ENCODE measurements at regions not wholly inside any gene's neighbourhood (a gene's known extent, or its start where the extent isn't known, plus 50 kb on each side); places are given as distances from the start of the nearest gene placed in this dataset.

DNA sequence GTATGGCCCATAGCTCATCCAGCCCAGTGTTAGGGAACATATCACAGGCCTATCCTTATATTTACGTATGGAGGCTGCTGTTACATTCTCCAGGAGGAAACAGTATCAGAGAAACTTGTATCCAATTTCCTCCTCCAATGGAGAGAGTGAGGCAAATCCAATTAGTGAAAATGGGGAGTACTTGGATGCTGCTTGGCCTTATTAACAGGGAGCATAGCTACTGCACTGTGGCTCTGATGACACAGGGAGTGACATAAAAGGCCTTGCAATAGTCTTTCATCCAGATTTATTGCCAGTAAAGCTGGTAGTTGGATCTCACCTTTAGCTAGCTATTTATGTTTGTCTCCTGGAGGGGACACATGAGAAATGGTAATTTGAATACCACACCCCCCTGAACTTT is 313.2 kb upstream of the MTPN start:
- no peak overlapping the region for H3K4me3 ChIP-seq (ENCODE audit: insufficient read depth, low read length, poor library complexity, severe bottlenecking)
- H3K36me3 ChIP-seq (ENCODE audit: low read length): no peaks in the 10 kb centered on the region
- no peaks in the 10 kb centered on the region for H3K27me3 ChIP-seq (ENCODE audit: low read length)
- no peak overlapping the region for H3K9ac ChIP-seq (ENCODE audit: low read length)
- 0 out of 2 replicates have a peak, but pooled peaks cover 12% of the 10 kb centered on the region for H3F3A ChIP-seq (ENCODE audit: insufficient read depth)
- no peaks in the 10 kb centered on the region for H3K79me2 ChIP-seq (ENCODE audit: insufficient read depth, low read length)
- H3K4me2 ChIP-seq (ENCODE audit: low read depth, low read length, poor library complexity, severe bottlenecking): no peak overlapping the region
- H3K9me2 ChIP-seq (replicated peaks; ENCODE audit: insufficient read depth, low read length): no peaks in the 10 kb centered on the region
- H3K27ac ChIP-seq (ENCODE audit: low read depth, low read length): no peak overlapping the region
- no peaks in the 10 kb centered on the region for H4K20me1 ChIP-seq (ENCODE audit: low read depth, low read length)
- no peak overlapping the region for H2AFZ ChIP-seq (ENCODE audit: low read depth, low read length, severe bottlenecking)
- no peak for TF ChIP-seq EZH2phosphoT487 (conservative IDR thresholded peaks at IDR 0.05; ENCODE audit: low read length)
- TF ChIP-seq, protein P1, sequence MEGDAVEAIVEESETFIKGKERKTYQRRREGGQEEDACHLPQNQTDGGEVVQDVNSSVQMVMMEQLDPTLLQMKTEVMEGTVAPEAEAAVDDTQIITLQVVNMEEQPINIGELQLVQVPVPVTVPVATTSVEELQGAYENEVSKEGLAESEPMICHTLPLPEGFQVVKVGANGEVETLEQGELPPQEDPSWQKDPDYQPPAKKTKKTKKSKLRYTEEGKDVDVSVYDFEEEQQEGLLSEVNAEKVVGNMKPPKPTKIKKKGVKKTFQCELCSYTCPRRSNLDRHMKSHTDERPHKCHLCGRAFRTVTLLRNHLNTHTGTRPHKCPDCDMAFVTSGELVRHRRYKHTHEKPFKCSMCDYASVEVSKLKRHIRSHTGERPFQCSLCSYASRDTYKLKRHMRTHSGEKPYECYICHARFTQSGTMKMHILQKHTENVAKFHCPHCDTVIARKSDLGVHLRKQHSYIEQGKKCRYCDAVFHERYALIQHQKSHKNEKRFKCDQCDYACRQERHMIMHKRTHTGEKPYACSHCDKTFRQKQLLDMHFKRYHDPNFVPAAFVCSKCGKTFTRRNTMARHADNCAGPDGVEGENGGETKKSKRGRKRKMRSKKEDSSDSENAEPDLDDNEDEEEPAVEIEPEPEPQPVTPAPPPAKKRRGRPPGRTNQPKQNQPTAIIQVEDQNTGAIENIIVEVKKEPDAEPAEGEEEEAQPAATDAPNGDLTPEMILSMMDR (IDR thresholded peaks at IDR 0.05; ENCODE audit: insufficient read depth, low read length, poor library complexity, severe bottlenecking): no peak
- no peaks in the 10 kb centered on the region for H3K9me3 ChIP-seq (ENCODE audit: insufficient read depth, low read length)

DNA sequence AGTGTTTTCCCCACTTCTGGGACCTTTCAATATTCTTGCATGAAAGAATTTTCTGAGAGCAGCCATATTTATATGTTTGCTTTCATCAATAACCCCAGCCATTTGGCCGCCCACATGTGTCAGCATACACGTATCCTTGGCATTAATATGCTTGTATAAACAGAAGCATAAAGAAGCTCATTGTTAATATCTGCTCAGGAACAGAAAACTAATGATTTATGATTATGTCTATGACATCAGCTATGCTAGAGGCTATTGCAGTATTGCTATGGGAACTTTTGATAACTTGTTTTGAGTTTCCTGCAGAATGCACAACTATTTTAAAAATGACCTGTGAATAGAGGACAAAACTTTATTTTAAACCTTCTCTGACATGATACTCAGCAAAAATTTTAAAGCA is 300.9 kb upstream of the MTPN start:
- H3K79me2 ChIP-seq (ENCODE audit: insufficient read depth, low read length): no peaks in the 10 kb centered on the region
- no peaks in the 10 kb centered on the region for H3K36me3 ChIP-seq (ENCODE audit: low read length)
- H3K27me3 ChIP-seq (ENCODE audit: low read length): no peaks in the 10 kb centered on the region
- no peaks in the 10 kb centered on the region for H3F3A ChIP-seq (ENCODE audit: insufficient read depth)
- no peak overlapping the region for H3K27ac ChIP-seq (ENCODE audit: low read depth, low read length)
- no peaks in the 10 kb centered on the region for H3K9me3 ChIP-seq (ENCODE audit: insufficient read depth, low read length)
- no peaks in the 10 kb centered on the region for H3K9me2 ChIP-seq (replicated peaks; ENCODE audit: insufficient read depth, low read length)
- H3K4me3 ChIP-seq (ENCODE audit: insufficient read depth, low read length, poor library complexity, severe bottlenecking): no peak overlapping the region
- H3K9ac ChIP-seq (ENCODE audit: low read length): no peak overlapping the region
- H2AFZ ChIP-seq (ENCODE audit: low read depth, low read length, severe bottlenecking): no peak overlapping the region
- no peak for TF ChIP-seq EZH2phosphoT487 (conservative IDR thresholded peaks at IDR 0.05; ENCODE audit: low read length)
- TF ChIP-seq, protein P1 (IDR thresholded peaks at IDR 0.05; ENCODE audit: insufficient read depth, low read length, poor library complexity, severe bottlenecking): no peak
- no peaks in the 10 kb centered on the region for H4K20me1 ChIP-seq (ENCODE audit: low read depth, low read length)
- H3K4me2 ChIP-seq (ENCODE audit: low read depth, low read length, poor library complexity, severe bottlenecking): no peak overlapping the region

DNA sequence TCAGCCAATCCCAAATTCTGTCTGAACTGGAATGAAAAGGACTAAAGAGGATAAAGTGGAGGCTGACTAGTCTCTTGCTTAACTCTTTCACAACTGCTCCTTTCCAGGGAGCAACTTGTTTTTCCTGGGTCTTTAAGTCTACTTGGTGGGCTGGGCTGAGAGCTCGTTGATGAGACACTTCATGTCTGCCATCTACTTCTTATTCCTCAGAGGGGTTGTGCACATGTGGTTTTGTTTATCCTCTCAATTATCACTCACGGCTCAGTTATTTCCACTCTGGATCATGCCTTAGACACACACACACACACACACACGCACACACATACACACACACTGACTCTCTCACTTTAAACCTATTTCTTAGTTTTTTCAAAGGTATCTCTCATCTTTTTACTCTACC is 298.6 kb upstream of the MTPN start:
- no peak overlapping the region for H3K9ac ChIP-seq (ENCODE audit: low read length)
- H3K4me2 ChIP-seq (ENCODE audit: low read depth, low read length, poor library complexity, severe bottlenecking): no peak overlapping the region
- H3K27me3 ChIP-seq (ENCODE audit: low read length): no peaks in the 10 kb centered on the region
- H3K9me3 ChIP-seq (ENCODE audit: insufficient read depth, low read length): no peaks in the 10 kb centered on the region
- TF ChIP-seq, protein P1 (IDR thresholded peaks at IDR 0.05; ENCODE audit: insufficient read depth, low read length, poor library complexity, severe bottlenecking): no peak
- no peak for TF ChIP-seq EZH2phosphoT487 (conservative IDR thresholded peaks at IDR 0.05; ENCODE audit: low read length)
- no peaks in the 10 kb centered on the region for H3K79me2 ChIP-seq (ENCODE audit: insufficient read depth, low read length)
- H3K4me3 ChIP-seq (ENCODE audit: insufficient read depth, low read length, poor library complexity, severe bottlenecking): no peak overlapping the region
- no peaks in the 10 kb centered on the region for H3K9me2 ChIP-seq (replicated peaks; ENCODE audit: insufficient read depth, low read length)
- no peaks in the 10 kb centered on the region for H4K20me1 ChIP-seq (ENCODE audit: low read depth, low read length)
- no peaks in the 10 kb centered on the region for H3F3A ChIP-seq (ENCODE audit: insufficient read depth)
- H3K36me3 ChIP-seq (ENCODE audit: low read length): no peaks in the 10 kb centered on the region
- H2AFZ ChIP-seq (ENCODE audit: low read depth, low read length, severe bottlenecking): no peak overlapping the region
- H3K27ac ChIP-seq (ENCODE audit: low read depth, low read length): no peak overlapping the region
